ENCODE measurements at regions not wholly inside any gene's neighbourhood (a gene's known extent, or its start where the extent isn't known, plus 50 kb on each side); places are given as distances from the start of the nearest gene placed in this dataset.

GRCh38 chr7:94087664-94088352 lies 83.7 kb upstream of the BET1 start:
- TF ChIP-seq TAF1 (IDR thresholded peaks at IDR 0.05; ENCODE audit: borderline replicate concordance, insufficient read depth, low read length): no peak

DNA sequence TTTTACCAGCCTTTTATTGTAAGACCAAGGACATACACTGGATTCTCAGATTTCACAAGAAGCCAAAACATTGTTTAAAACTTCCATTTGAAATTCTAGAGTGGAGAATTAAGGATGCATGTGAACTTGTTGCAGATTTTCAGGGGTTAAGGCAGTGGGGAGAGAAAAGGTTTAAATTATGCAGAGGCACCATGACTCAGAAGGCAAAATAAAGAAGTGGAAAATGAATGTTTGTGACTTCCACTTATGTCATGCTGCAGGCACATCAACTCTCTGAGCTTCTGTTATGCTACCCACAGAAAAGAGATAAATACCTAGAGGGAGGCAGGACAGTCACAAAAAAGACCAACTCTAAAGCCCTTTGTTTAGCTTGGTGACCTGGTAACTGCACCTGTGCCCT lies 84.4 kb upstream of the BET1 start:
- TF ChIP-seq POLR2AphosphoS5 (IDR thresholded peaks at IDR 0.05; ENCODE audit: low read depth, low read length): no peak
- no peak for TF ChIP-seq SIN3A (IDR thresholded peaks at IDR 0.05; ENCODE audit: borderline replicate concordance, insufficient read depth, low read length)
- no peak for TF ChIP-seq TAF1 (IDR thresholded peaks at IDR 0.05; ENCODE audit: borderline replicate concordance, insufficient read depth, low read length)
- no peak for TF ChIP-seq FOXP2 (optimal IDR thresholded peaks at IDR 0.05; ENCODE audit: borderline replicate concordance, extremely low read depth, extremely low read length, insufficient read depth)
- no peak for TF ChIP-seq REST (IDR thresholded peaks at IDR 0.05; ENCODE audit: insufficient read depth in 1 of 2, low read depth in 2 of 2, low read length in 2 of 2)

- TF ChIP-seq SIN3A (IDR thresholded peaks at IDR 0.05; ENCODE audit: borderline replicate concordance, insufficient read depth, low read length) (no peak), FOXP2 (optimal IDR thresholded peaks at IDR 0.05; ENCODE audit: borderline replicate concordance, extremely low read depth, extremely low read length, insufficient read depth) (no peak), REST (IDR thresholded peaks at IDR 0.05; ENCODE audit: insufficient read depth in 1 of 2, low read depth in 2 of 2, low read length in 2 of 2) (no peak), POLR2AphosphoS5 (IDR thresholded peaks at IDR 0.05; ENCODE audit: low read depth, low read length) (no peak), TAF1 (IDR thresholded peaks at IDR 0.05; ENCODE audit: borderline replicate concordance, insufficient read depth, low read length) (no peak)
Measured at GRCh38 chr7:94089806-94090205, 85.7 kb upstream of the BET1 start.

DNA sequence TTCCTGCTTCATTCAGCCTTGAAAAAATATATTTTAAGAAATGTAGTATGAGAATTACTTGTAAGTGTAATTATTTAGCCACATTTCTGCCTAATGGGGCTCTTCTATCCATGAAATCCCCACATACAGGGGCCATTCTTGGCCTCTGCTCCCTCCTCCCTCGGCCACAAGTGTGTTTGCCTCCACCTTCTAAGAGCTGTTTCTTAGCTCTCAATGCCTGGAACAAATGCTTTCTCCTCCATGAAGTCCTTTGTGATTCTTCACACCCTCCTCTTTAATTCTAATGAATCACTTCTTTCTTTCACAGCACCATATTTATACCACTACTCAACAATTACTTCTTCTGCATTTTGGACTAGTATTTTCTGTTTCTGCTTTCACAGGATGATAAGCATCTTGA lies 88.8 kb upstream of the BET1 start:
- TF ChIP-seq FOXP2 (optimal IDR thresholded peaks at IDR 0.05; ENCODE audit: borderline replicate concordance, extremely low read depth, extremely low read length, insufficient read depth): no peak
- no peak for TF ChIP-seq REST (IDR thresholded peaks at IDR 0.05; ENCODE audit: insufficient read depth in 1 of 2, low read depth in 2 of 2, low read length in 2 of 2)
- no peak for TF ChIP-seq POLR2AphosphoS5 (IDR thresholded peaks at IDR 0.05; ENCODE audit: low read depth, low read length)
- TF ChIP-seq TAF1 (IDR thresholded peaks at IDR 0.05; ENCODE audit: borderline replicate concordance, insufficient read depth, low read length): no peak
- no peak for TF ChIP-seq SIN3A (IDR thresholded peaks at IDR 0.05; ENCODE audit: borderline replicate concordance, insufficient read depth, low read length)

- TF ChIP-seq TAF1 (IDR thresholded peaks at IDR 0.05; ENCODE audit: borderline replicate concordance, insufficient read depth, low read length): no peak
- TF ChIP-seq FOXP2 (optimal IDR thresholded peaks at IDR 0.05; ENCODE audit: borderline replicate concordance, extremely low read depth, extremely low read length, insufficient read depth): no peak
- TF ChIP-seq SIN3A (IDR thresholded peaks at IDR 0.05; ENCODE audit: borderline replicate concordance, insufficient read depth, low read length): no peak
- TF ChIP-seq REST (IDR thresholded peaks at IDR 0.05; ENCODE audit: insufficient read depth in 1 of 2, low read depth in 2 of 2, low read length in 2 of 2): no peak
- no peak for TF ChIP-seq POLR2AphosphoS5 (IDR thresholded peaks at IDR 0.05; ENCODE audit: low read depth, low read length)
Measured at GRCh38 chr7:94094298-94094697, 90.1 kb upstream of the BET1 start.

Measured in PFSK-1 (cell line).